Spleen (tissue), 7 donors: ENCODE measurements at regions not wholly inside any gene's neighbourhood (a gene's known extent, or its start where the extent isn't known, plus 50 kb on each side); places are given as distances from the start of the nearest gene placed in this dataset.

ENCODE experiments used
- CTCF ChIP-seq, 11 experiments: fragments of 200-600 bp in 7 of 11; fragments of 450-650 bp in 4 of 11; sonication (generic) in 4 of 11; IDR thresholded peaks in 8 of 11; conservative IDR thresholded peaks in 3 of 11; 1 replicate in 7 of 11; 2 replicates in 4 of 11; pipeline versions ENCODE4 v1.4.0 to v1.8.0; 2016 to 2021; ENCODE audit warnings: antibody characterized with exemption in 11 of 11, inconsistent platforms in 4 of 11, mild to moderate bottlenecking in 1 of 11
- POLR2A ChIP-seq, 3 donors: fragments of 450-650 bp; IDR thresholded peaks; one replicate each; pipeline ENCODE4 v1.5.1; 2017; ENCODE audit warnings: antibody characterized with exemption in 3 of 3, mild to moderate bottlenecking in 1 of 3
- donor health status: DM: no; HTN: no; CAD: no; lungs with moderate emphysema.
- donor health status: DM: no; HTN: no; CAD: no.
- donor health status: DM: no; HTN: no; CAD: no.

GRCh38 chr9:107131108-107131799 lies 151.8 kb upstream of the RAD23B start:
- TF ChIP-seq CTCF (IDR thresholded peaks at IDR 0.05 in 8 of 11, conservative IDR thresholded peaks at IDR 0.05 in 3 of 11) (no peak), POLR2A (IDR thresholded peaks at IDR 0.05) (no peak)
